Parathyroid adenoma (tissue), 2 donors: ENCODE measurements at regions not wholly inside any gene's neighbourhood (a gene's known extent, or its start where the extent isn't known, plus 50 kb on each side); places are given as distances from the start of the nearest gene placed in this dataset.

Experiments
- H2AFZ ChIP-seq: fragments of 300-600 bp; sonication (generic); one replicate; pipeline ENCODE4 v1.7.0; 2017; ENCODE audit warnings: antibody characterized with exemption, mild to moderate bottlenecking
- H3K27ac ChIP-seq: fragments of 300-600 bp; sonication (generic); one replicate; pipeline ENCODE4 v1.7.0; 2017
- H3K27me3 ChIP-seq: fragments of 300-600 bp; sonication (generic); one replicate; pipeline ENCODE4 v1.7.0; 2017; ENCODE audit warnings: low read length; ENCODE audit not compliant: control insufficient read depth, insufficient read depth
- H3K36me3 ChIP-seq: fragments of 300-600 bp; sonication (generic); one replicate; pipeline ENCODE4 v1.7.0; 2017; ENCODE audit warnings: low read length; ENCODE audit not compliant: control insufficient read depth, insufficient read depth
- H3K4me1 ChIP-seq: fragments of 300-600 bp; sonication (generic); one replicate; pipeline ENCODE4 v1.7.0; 2017; ENCODE audit warnings: control low read depth
- H3K4me2 ChIP-seq: fragments of 300-600 bp; sonication (generic); one replicate; pipeline ENCODE4 v1.7.0; 2017; ENCODE audit warnings: low read length
- H3K4me3 ChIP-seq: fragments of 300-600 bp; sonication (generic); one replicate; pipeline ENCODE4 v1.7.0; 2017; ENCODE audit warnings: low read depth, low read length
- H3K79me2 ChIP-seq: fragments of 300-600 bp; sonication (generic); one replicate; pipeline ENCODE4 v1.7.0; 2017; ENCODE audit warnings: control low read depth
- H3K9ac ChIP-seq: fragments of 300-600 bp; sonication (generic); one replicate; pipeline ENCODE4 v1.7.0; 2017; ENCODE audit warnings: mild to moderate bottlenecking
- H3K9me3 ChIP-seq: fragments of 300-600 bp; sonication (generic); one replicate; pipeline ENCODE4 v1.7.0; 2017; ENCODE audit warnings: low read length; ENCODE audit not compliant: control insufficient read depth
- CTCF ChIP-seq: fragments of 300-600 bp; sonication (generic); IDR thresholded peaks from one replicate; pipeline ENCODE4 v1.7.0; 2017; ENCODE audit warnings: antibody characterized with exemption, mild to moderate bottlenecking
- donor health status: primary hyperparathyroidism.

GRCh38 chr10:10130686-10131085 is 887.0 kb upstream of the CELF2 start:
- H3K79me2 ChIP-seq, result no peaks in the 10 kb centered on the region
- no peaks in the 10 kb centered on the region for H3K4me1 ChIP-seq
- H3K9ac ChIP-seq, result no peak overlapping the region
- H3K36me3 ChIP-seq, result no peaks in the 10 kb centered on the region
- H2AFZ ChIP-seq, result no peak overlapping the region
- no peak overlapping the region for H3K4me3 ChIP-seq
- H3K9me3 ChIP-seq, result no peaks in the 10 kb centered on the region
- H3K27ac ChIP-seq, result no peak overlapping the region
- H3K4me2 ChIP-seq, result no peak overlapping the region
- H3K27me3 ChIP-seq, result no peaks in the 10 kb centered on the region
- no peak for TF ChIP-seq CTCF

- H2AFZ ChIP-seq, result no peak overlapping the region
- H3K79me2 ChIP-seq, result no peaks in the 10 kb centered on the region
- no peak for TF ChIP-seq CTCF
- no peak overlapping the region for H3K27ac ChIP-seq
- no peaks in the 10 kb centered on the region for H3K36me3 ChIP-seq
- H3K4me1 ChIP-seq, result no peaks in the 10 kb centered on the region
- H3K4me3 ChIP-seq, result no peak overlapping the region
- no peaks in the 10 kb centered on the region for H3K9me3 ChIP-seq
- no peaks in the 10 kb centered on the region for H3K27me3 ChIP-seq
- H3K4me2 ChIP-seq, result no peak overlapping the region
- no peak overlapping the region for H3K9ac ChIP-seq
These were observed 885.7 kb upstream of the CELF2 start for GRCh38 chr10:10132009-10132408.

GRCh38 chr10:10133281-10133680 is 884.4 kb upstream of the CELF2 start:
- Histone ChIP-seq H3K79me2 (no peaks in the 10 kb centered on the region), H2AFZ (no peak overlapping the region), H3K27ac (no peak overlapping the region), H3K4me3 (no peak overlapping the region), H3K9me3 (no peaks in the 10 kb centered on the region), H3K9ac (no peak overlapping the region), H3K36me3 (no peaks in the 10 kb centered on the region), H3K4me2 (no peak overlapping the region), H3K27me3 (no peaks in the 10 kb centered on the region), H3K4me1 (no peaks in the 10 kb centered on the region)
- no peak for TF ChIP-seq CTCF

GRCh38 chr10:10138685-10139084 is 879.0 kb upstream of the CELF2 start:
- Histone ChIP-seq H2AFZ (no peak overlapping the region), H3K36me3 (no peaks in the 10 kb centered on the region), H3K4me2 (no peak overlapping the region), H3K79me2 (no peaks in the 10 kb centered on the region), H3K4me3 (no peak overlapping the region), H3K9ac (no peak overlapping the region), H3K27me3 (no peaks in the 10 kb centered on the region), H3K9me3 (no peaks in the 10 kb centered on the region), H3K27ac (no peak overlapping the region), H3K4me1 (no peaks in the 10 kb centered on the region)
- TF ChIP-seq CTCF, result no peak

- TF ChIP-seq CTCF, result no peak
- H2AFZ ChIP-seq, result no peak overlapping the region
- no peak overlapping the region for H3K27ac ChIP-seq
- no peaks in the 10 kb centered on the region for H3K36me3 ChIP-seq
- no peaks in the 10 kb centered on the region for H3K4me1 ChIP-seq
- no peaks in the 10 kb centered on the region for H3K9me3 ChIP-seq
- H3K27me3 ChIP-seq, result no peaks in the 10 kb centered on the region
- no peak overlapping the region for H3K4me2 ChIP-seq
- H3K9ac ChIP-seq, result no peak overlapping the region
- H3K4me3 ChIP-seq, result no peak overlapping the region
- no peaks in the 10 kb centered on the region for H3K79me2 ChIP-seq
These were observed 875.8 kb upstream of the CELF2 start for GRCh38 chr10:10141782-10142382.
